ENCODE measurements at regions not wholly inside any gene's neighbourhood (a gene's known extent, or its start where the extent isn't known, plus 50 kb on each side); places are given as distances from the start of the nearest gene placed in this dataset.

DNA sequence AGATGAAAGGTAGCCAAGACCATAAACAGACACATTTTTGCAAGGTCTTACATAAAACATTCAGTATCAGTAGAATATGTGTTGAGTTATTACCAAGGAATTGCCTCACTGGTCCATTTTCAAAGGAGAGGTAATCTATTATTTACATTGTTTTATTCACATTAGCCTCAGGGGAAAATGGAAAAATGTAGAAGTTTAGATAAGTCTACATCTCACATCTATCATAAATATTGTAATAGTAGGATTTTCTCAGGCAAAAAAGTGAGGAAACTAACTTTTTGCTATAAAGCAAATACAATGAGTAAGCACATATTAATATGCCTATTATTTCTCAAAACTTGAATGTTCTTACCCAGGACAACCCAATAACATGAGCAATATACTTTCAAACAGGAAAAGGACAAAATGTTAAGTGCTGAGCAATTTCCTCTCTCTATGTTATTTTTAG lies 184.6 kb upstream of the AGTR1 start:
- TF ChIP-seq POLR2A (IDR thresholded peaks at IDR 0.05; ENCODE audit: low read depth, low read length) (no peak), POLR2AphosphoS5 (IDR thresholded peaks at IDR 0.05; ENCODE audit: low read depth, low read length) (no peak)
